ENCODE measurements at regions not wholly inside any gene's neighbourhood (a gene's known extent, or its start where the extent isn't known, plus 50 kb on each side); places are given as distances from the start of the nearest gene placed in this dataset.

- TF ChIP-seq POLR2AphosphoS5 (IDR thresholded peaks at IDR 0.05), result no peak
- no peak for TF ChIP-seq SMC3 (conservative IDR thresholded peaks at IDR 0.05; ENCODE audit: poor library complexity)
- TF ChIP-seq MXI1 (conservative IDR thresholded peaks at IDR 0.05; ENCODE audit: poor library complexity, severe bottlenecking), result no peak
- TF ChIP-seq REST (IDR thresholded peaks at IDR 0.05; ENCODE audit: borderline replicate concordance), result no peak
- TF ChIP-seq TAF1 (IDR thresholded peaks at IDR 0.05; ENCODE audit: low read depth), result no peak
- TF ChIP-seq RAD21 (conservative IDR thresholded peaks at IDR 0.05), result no peak
- TF ChIP-seq CTCF (IDR thresholded peaks at IDR 0.05; ENCODE audit: poor library complexity, severe bottlenecking), result no peak
- no peak for TF ChIP-seq EP300 (conservative IDR thresholded peaks at IDR 0.05; ENCODE audit: poor library complexity, severe bottlenecking)
- no peak for TF ChIP-seq EZH2 (IDR thresholded peaks at IDR 0.05; ENCODE audit: borderline replicate concordance, insufficient read depth, low read length, poor library complexity, severe bottlenecking)
- no peak overlapping the region for H2AFZ ChIP-seq (ENCODE audit: low read depth, low read length)
- H3K79me2 ChIP-seq (replicated peaks; ENCODE audit: insufficient read depth, low read length), result no peaks in the 10 kb centered on the region
- no peaks in the 10 kb centered on the region for H3K36me3 ChIP-seq (ENCODE audit: insufficient read depth, low read length)
- no peak overlapping the region for H3K27ac ChIP-seq (ENCODE audit: low read length)
- H3K4me3 ChIP-seq (ENCODE audit: low read length), result no peak overlapping the region
- no peaks in the 10 kb centered on the region for H3F3A ChIP-seq (ENCODE audit: insufficient read depth, low read length, poor library complexity, severe bottlenecking)
- H3K27me3 ChIP-seq (ENCODE audit: insufficient read depth, low read depth, low read length), result no peaks in the 10 kb centered on the region
- H3K9me2 ChIP-seq (ENCODE audit: insufficient read depth, low read length), result no peaks in the 10 kb centered on the region
- no peak overlapping the region for H3K4me2 ChIP-seq (ENCODE audit: low read length)
- H4K20me1 ChIP-seq (ENCODE audit: insufficient read depth), result no peaks in the 10 kb centered on the region
- no peaks in the 10 kb centered on the region for H3K9me3 ChIP-seq (ENCODE audit: low read length)
- no peak overlapping the region for H3K9ac ChIP-seq (ENCODE audit: low read length)
Observed at GRCh38 chr18:65439188-65439587, 311.6 kb upstream of the CDH7 start.

- Histone ChIP-seq H4K20me1 (ENCODE audit: insufficient read depth) (no peaks in the 10 kb centered on the region), H3K9me3 (ENCODE audit: low read length) (no peaks in the 10 kb centered on the region), H3K9ac (ENCODE audit: low read length) (no peak overlapping the region), H3K27me3 (ENCODE audit: insufficient read depth, low read depth, low read length) (no peaks in the 10 kb centered on the region), H3K4me2 (ENCODE audit: low read length) (no peak overlapping the region), H2AFZ (ENCODE audit: low read depth, low read length) (no peak overlapping the region), H3K27ac (ENCODE audit: low read length) (no peak overlapping the region), H3K79me2 (replicated peaks; ENCODE audit: insufficient read depth, low read length) (no peaks in the 10 kb centered on the region), H3F3A (ENCODE audit: insufficient read depth, low read length, poor library complexity, severe bottlenecking) (no peaks in the 10 kb centered on the region), H3K4me3 (ENCODE audit: low read length) (no peak overlapping the region), H3K9me2 (ENCODE audit: insufficient read depth, low read length) (no peaks in the 10 kb centered on the region), H3K36me3 (ENCODE audit: insufficient read depth, low read length) (no peaks in the 10 kb centered on the region)
- TF ChIP-seq REST (IDR thresholded peaks at IDR 0.05; ENCODE audit: borderline replicate concordance), result no peak
Observed at GRCh38 chr18:65436430-65436829, 314.4 kb upstream of the CDH7 start.

Measured in neural cell (in vitro differentiated cells).